T-helper 2 cell (primary cell): ENCODE measurements at regions not wholly inside any gene's neighbourhood (a gene's known extent, or its start where the extent isn't known, plus 50 kb on each side); places are given as distances from the start of the nearest gene placed in this dataset.
A peak's percentile ranks its signal among the peaks of the same experiment; 100 is the strongest.
"Not testable (repeated sequence)": the region's sequence is repeated elsewhere in the genome, so short reads cannot be mapped to it uniquely, and the experiment has no call there.

Source experiments
- DNase-seq, 5 experiments: peaks; one replicate each; pipeline versions ENCODE4 v3.0.0 to v3.0.0-alpha.2; 2012 to 2022

GRCh38 chr3:70466096-70466495 lies 153.7 kb upstream of the MDFIC2 start:
- no peak for DNase-seq

- no peak for DNase-seq
Observed at GRCh38 chr3:70464876-70465275, 152.4 kb upstream of the MDFIC2 start.

GRCh38 chr3:70464465-70464864 lies 152.0 kb upstream of the MDFIC2 start:
- DNase-seq, result no peak

- DNase-seq, result not testable (repeated sequence)
Observed at GRCh38 chr3:70450220-70450619, 137.8 kb upstream of the MDFIC2 start.

GRCh38 chr3:70435422-70435821 lies 123.0 kb upstream of the MDFIC2 start:
- DNase-seq, result not testable (repeated sequence)

- DNase-seq, result no peak
Observed at GRCh38 chr3:70433091-70433490, 120.7 kb upstream of the MDFIC2 start.

GRCh38 chr3:70431911-70432310 lies 119.5 kb upstream of the MDFIC2 start:
- no peak for DNase-seq

- no peak for DNase-seq
Observed at GRCh38 chr3:70426071-70426470, 113.6 kb upstream of the MDFIC2 start.

GRCh38 chr3:70421506-70421905 lies 109.1 kb upstream of the MDFIC2 start:
- DNase-seq, result no peak

GRCh38 chr3:70409018-70409417 lies 96.6 kb upstream of the MDFIC2 start:
- no peak for DNase-seq

- DNase-seq, result no peak
Observed at GRCh38 chr3:70400194-70400593, 87.8 kb upstream of the MDFIC2 start.

- no peak for DNase-seq
Observed at GRCh38 chr3:70393881-70394612, 81.6 kb upstream of the MDFIC2 start.

- no peak for DNase-seq
Observed at GRCh38 chr3:70392227-70392626, 79.8 kb upstream of the MDFIC2 start.

GRCh38 chr3:70387889-70388288 lies 75.5 kb upstream of the MDFIC2 start:
- DNase-seq, result no peak

GRCh38 chr3:70386846-70387245 lies 74.4 kb upstream of the MDFIC2 start:
- DNase-seq, result no peak

GRCh38 chr3:70386043-70386442 lies 73.6 kb upstream of the MDFIC2 start:
- no peak for DNase-seq

- peak in 1 of 5 experiments; percentile 25 for DNase-seq
Observed at GRCh38 chr3:70383360-70383831, 71.0 kb upstream of the MDFIC2 start.

GRCh38 chr3:70374179-70374578 lies 61.7 kb upstream of the MDFIC2 start:
- no peak for DNase-seq
